DND-41 (cell line): ENCODE measurements at regions not wholly inside any gene's neighbourhood (a gene's known extent, or its start where the extent isn't known, plus 50 kb on each side); places are given as distances from the start of the nearest gene placed in this dataset.

Experiments
- CTCF ChIP-seq: IDR thresholded peaks from 2 replicates; pipeline ENCODE4 v1.5.1; 2012; ENCODE audit warnings: borderline replicate concordance, low read length, moderate library complexity, mild to moderate bottlenecking; ENCODE audit not compliant: poor library complexity, severe bottlenecking; ENCODE audit errors: extremely low read depth
- EZH2 ChIP-seq: IDR thresholded peaks from 3 replicates; pipeline ENCODE4 v1.6.1; 2012; ENCODE audit warnings: borderline replicate concordance, low read depth, mild to moderate bottlenecking, moderate library complexity, low read length, inconsistent platforms; ENCODE audit not compliant: severe bottlenecking

DNA sequence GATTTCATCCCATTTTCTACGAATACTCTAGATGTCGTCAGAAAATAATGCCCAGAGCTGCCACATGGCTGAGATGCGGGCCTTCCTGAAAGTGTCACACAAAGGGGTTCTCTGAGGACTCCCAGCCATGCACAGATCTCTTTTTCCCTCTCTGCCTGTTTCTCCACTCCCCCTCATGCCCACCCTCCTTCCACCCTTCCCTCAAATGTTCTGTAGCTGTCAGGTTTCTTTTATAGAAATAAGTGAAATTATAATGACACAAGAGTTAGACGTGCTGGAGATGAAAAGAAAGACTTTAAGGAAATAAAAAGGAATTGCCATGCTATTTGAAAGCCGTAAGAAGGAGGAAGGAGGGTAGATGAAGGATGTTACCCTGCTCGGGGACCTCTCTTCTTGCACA is 819.3 kb upstream of the CELF2 start:
- no peak for TF ChIP-seq CTCF
- TF ChIP-seq EZH2, result no peak
